ENCODE measurements at regions not wholly inside any gene's neighbourhood (a gene's known extent, or its start where the extent isn't known, plus 50 kb on each side); places are given as distances from the start of the nearest gene placed in this dataset.

DNA sequence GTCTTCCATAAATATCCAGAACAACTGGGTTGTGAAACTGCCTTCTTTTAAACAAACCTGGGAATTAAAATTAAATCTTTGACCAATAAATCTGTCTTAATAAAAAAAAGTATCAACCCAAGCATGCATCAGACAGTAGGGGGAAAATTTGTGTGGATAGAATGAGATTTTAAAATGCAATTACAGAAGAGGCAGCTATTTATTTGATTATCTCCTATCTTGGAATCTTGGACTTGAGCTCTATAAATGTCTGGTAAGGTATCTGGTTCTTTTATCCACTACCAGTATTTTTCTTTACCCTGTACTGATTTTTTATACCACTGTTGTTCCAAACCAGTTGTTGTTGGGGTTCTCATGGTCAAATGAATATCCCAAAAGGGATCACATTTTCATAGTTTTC lies 157.6 kb upstream of the VEPH1 start:
- Histone ChIP-seq H3K9ac (ENCODE audit: low read length) (no peak overlapping the region), H3K36me3 (ENCODE audit: control insufficient read depth in 1 of 2, insufficient read depth in 2 of 2, low read length in 2 of 2) (no peaks in the 10 kb centered on the region), H3K9me2 (ENCODE audit: insufficient read depth) (no peaks in the 10 kb centered on the region), H3K27ac (ENCODE audit: low read depth, low read length) (no peak overlapping the region), H3K9me3 (ENCODE audit: control insufficient read depth in 1 of 2, insufficient read depth in 1 of 2, low read depth in 1 of 2, low read length in 2 of 2) (no peaks in the 10 kb centered on the region), H3K4me2 (ENCODE audit: low read length) (no peak overlapping the region), H2AFZ (ENCODE audit: low read depth, low read length, poor library complexity, severe bottlenecking) (no peak overlapping the region), H3K79me2 (ENCODE audit: insufficient read depth, low read length) (no peaks in the 10 kb centered on the region), H4K20me1 (ENCODE audit: insufficient read depth) (no peaks in the 10 kb centered on the region), H3K4me3 (replicated peaks in 1 of 2; ENCODE audit: low read depth in 1 of 2, low read length in 2 of 2) (no peak overlapping the region), H3K4me1 (ENCODE audit: control insufficient read depth in 1 of 2, insufficient read depth in 2 of 2, low read length in 2 of 2) (no peaks in the 10 kb centered on the region), H3K27me3 (ENCODE audit: insufficient read depth, low read length) (no peaks in the 10 kb centered on the region)
- TF ChIP-seq ZNF274 (IDR thresholded peaks at IDR 0.05; ENCODE audit: low read depth, low read length) = no peak
- TF ChIP-seq RAD21 (IDR thresholded peaks at IDR 0.05; ENCODE audit: low read depth) = no peak
- TF ChIP-seq, protein P1, sequence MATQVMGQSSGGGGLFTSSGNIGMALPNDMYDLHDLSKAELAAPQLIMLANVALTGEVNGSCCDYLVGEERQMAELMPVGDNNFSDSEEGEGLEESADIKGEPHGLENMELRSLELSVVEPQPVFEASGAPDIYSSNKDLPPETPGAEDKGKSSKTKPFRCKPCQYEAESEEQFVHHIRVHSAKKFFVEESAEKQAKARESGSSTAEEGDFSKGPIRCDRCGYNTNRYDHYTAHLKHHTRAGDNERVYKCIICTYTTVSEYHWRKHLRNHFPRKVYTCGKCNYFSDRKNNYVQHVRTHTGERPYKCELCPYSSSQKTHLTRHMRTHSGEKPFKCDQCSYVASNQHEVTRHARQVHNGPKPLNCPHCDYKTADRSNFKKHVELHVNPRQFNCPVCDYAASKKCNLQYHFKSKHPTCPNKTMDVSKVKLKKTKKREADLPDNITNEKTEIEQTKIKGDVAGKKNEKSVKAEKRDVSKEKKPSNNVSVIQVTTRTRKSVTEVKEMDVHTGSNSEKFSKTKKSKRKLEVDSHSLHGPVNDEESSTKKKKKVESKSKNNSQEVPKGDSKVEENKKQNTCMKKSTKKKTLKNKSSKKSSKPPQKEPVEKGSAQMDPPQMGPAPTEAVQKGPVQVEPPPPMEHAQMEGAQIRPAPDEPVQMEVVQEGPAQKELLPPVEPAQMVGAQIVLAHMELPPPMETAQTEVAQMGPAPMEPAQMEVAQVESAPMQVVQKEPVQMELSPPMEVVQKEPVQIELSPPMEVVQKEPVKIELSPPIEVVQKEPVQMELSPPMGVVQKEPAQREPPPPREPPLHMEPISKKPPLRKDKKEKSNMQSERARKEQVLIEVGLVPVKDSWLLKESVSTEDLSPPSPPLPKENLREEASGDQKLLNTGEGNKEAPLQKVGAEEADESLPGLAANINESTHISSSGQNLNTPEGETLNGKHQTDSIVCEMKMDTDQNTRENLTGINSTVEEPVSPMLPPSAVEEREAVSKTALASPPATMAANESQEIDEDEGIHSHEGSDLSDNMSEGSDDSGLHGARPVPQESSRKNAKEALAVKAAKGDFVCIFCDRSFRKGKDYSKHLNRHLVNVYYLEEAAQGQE (IDR thresholded peaks at IDR 0.05; ENCODE audit: low read depth) = no peak
- no peak for TF ChIP-seq EZH2phosphoT487 (IDR thresholded peaks at IDR 0.05; ENCODE audit: borderline replicate concordance)
- TF ChIP-seq FOSL1 (IDR thresholded peaks at IDR 0.05; ENCODE audit: low read depth) = no peak
- TF ChIP-seq POLR2AphosphoS5 (IDR thresholded peaks at IDR 0.05; ENCODE audit: low read depth, low read length) = no peak
- TF ChIP-seq SP1 (IDR thresholded peaks at IDR 0.05; ENCODE audit: low read depth) = no peak
- TF ChIP-seq SIN3A (IDR thresholded peaks at IDR 0.05; ENCODE audit: low read depth) = no peak
- no peak for TF ChIP-seq ELF1 (IDR thresholded peaks at IDR 0.05; ENCODE audit: borderline replicate concordance, low read depth)
- TF ChIP-seq, protein P2, sequence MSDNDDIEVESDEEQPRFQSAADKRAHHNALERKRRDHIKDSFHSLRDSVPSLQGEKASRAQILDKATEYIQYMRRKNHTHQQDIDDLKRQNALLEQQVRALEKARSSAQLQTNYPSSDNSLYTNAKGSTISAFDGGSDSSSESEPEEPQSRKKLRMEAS (IDR thresholded peaks at IDR 0.05) = no peak
- TF ChIP-seq EZH2 (IDR thresholded peaks at IDR 0.05) = no peak
- TF ChIP-seq, protein P3, sequence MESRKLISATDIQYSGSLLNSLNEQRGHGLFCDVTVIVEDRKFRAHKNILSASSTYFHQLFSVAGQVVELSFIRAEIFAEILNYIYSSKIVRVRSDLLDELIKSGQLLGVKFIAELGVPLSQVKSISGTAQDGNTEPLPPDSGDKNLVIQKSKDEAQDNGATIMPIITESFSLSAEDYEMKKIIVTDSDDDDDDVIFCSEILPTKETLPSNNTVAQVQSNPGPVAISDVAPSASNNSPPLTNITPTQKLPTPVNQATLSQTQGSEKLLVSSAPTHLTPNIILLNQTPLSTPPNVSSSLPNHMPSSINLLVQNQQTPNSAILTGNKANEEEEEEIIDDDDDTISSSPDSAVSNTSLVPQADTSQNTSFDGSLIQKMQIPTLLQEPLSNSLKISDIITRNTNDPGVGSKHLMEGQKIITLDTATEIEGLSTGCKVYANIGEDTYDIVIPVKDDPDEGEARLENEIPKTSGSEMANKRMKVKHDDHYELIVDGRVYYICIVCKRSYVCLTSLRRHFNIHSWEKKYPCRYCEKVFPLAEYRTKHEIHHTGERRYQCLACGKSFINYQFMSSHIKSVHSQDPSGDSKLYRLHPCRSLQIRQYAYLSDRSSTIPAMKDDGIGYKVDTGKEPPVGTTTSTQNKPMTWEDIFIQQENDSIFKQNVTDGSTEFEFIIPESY (IDR thresholded peaks at IDR 0.05; ENCODE audit: extremely low read depth, insufficient replicate concordance, low read length) = no peak
- TF ChIP-seq CEBPB (IDR thresholded peaks at IDR 0.05; ENCODE audit: low read depth) = no peak
- no peak for TF ChIP-seq JUND (IDR thresholded peaks at IDR 0.05)
- no peak for TF ChIP-seq ZFX (IDR thresholded peaks at IDR 0.05)
- POLR2A ChIA-PET = no interaction called here
- BruUV-seq (replicated peaks) = no TSS peak
- CTCF ChIA-PET = no interaction called here
- RAD21 ChIA-PET (ENCODE audit: low non-redundant PET in 1 of 2, low total read pairs in 2 of 2, uncharacterized antibody in 2 of 2, unreplicated experiment in 2 of 2) = no interaction called here
- intact Hi-C loops (cut with micrococcal nuclease) = no loop called here
- ATAC-seq = no peak
- DNase-seq (ENCODE audit: low read depth, low spot score) = no peak
